ENCODE measurements at regions not wholly inside any gene's neighbourhood (a gene's known extent, or its start where the extent isn't known, plus 50 kb on each side); places are given as distances from the start of the nearest gene placed in this dataset.
"Not testable (repeated sequence)": the region's sequence is repeated elsewhere in the genome, so short reads cannot be mapped to it uniquely, and the experiment has no call there.

DNA sequence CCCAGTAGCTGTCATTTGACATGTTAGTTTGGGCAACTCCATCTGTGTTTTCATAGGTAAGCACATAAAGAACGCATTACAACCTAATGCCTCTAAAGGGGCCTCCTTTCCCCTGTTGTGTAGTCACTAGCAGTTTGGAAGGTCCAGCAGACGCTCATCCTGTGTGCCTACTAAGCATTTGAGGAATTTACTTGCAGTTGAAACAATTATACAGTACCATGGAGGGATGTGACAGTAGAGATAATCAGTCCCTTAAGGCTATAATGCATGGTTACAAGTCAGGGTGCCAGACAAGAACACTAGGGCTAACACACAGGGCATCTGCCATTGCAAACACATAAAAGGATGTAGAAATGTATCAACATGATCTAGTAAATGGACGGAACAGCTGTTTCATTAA, 138.3 kb downstream of the PCDH10 start:
- DNase-seq: no peak
- H3K4me3 Mint-ChIP-seq: no peak overlapping the region
- no peaks in the 10 kb centered on the region for H3K27me3 Mint-ChIP-seq
- H3K27ac Mint-ChIP-seq: no peak overlapping the region
- no peaks in the 10 kb centered on the region for H3K4me1 Mint-ChIP-seq
- peaks cover 2% of the 10 kb centered on the region for H3K9me3 Mint-ChIP-seq
- H3K36me3 Mint-ChIP-seq (ENCODE audit: low read depth): no peaks in the 10 kb centered on the region
- ChIA-PET POLR2A (no interaction called here), CTCF (no interaction called here)

DNA sequence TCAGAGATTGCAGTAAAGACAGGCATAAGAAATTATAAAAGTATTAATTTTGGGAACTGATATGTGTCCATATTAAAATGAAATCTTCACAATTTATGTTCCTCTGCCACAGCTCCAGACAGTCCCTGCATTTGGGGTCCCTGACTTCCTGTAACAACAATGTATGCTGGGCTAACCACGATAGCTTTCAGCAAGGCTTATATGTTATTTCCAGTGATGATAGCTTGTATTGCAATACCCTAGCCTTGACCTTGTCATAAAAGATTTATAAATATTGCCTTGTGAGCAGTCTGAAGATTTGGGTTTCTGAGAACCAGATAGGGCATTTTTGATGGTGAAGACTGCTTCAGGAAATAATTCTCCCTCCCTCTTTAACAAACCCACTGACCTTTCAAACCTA, 129.5 kb downstream of the PCDH10 start:
- Mint-ChIP-seq H3K27me3 (no peaks in the 10 kb centered on the region), H3K9me3 (peaks cover 12% of the 10 kb centered on the region), H3K4me3 (no peak overlapping the region), H3K36me3 (ENCODE audit: low read depth) (no peaks in the 10 kb centered on the region), H3K27ac (no peak overlapping the region), H3K4me1 (no peaks in the 10 kb centered on the region)
- DNase-seq: no peak
- CTCF ChIA-PET: no interaction called here
- POLR2A ChIA-PET: no interaction called here

DNA sequence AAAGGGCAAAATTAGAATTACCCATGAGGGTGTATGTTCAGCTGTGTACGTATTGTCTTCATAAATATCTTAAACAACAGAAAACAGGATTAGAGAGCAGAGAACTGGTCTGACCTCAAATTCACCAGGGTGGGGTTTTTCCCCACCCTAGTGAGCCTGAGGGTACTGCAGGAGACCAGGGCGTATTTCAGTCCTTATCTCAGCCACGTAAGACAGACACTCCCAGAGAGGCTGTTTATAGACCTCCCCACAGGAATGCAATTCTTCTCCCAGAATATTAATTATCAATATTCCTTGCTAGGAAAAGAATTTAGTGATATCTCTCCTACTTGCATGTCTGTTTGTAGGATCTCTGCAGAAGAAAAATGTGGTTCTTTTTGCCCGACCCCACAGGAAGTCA, 128.8 kb downstream of the PCDH10 start:
- H3K27ac Mint-ChIP-seq, H3K4me1 Mint-ChIP-seq, POLR2A ChIA-PET: not testable (repeated sequence)

DNA sequence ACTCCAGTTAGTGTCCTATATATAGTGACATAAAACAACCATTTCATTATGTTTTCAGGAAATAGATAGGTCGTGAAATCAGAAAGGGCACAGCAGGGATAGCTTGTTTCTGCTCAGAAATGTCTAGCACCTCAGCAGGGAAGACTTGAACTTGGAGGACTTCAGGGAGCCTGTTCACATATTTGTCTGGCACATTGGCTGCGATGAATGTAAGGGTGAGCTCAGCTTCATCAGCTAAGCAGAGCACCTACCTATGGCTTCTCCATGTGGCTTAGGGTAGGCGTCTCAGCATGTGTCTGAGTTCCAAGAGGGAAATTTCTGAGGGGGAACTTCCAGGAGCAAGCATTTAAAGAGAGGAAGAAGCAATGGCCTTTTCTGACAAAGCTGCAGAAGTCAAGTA, 126.2 kb downstream of the PCDH10 start:
- Mint-ChIP-seq H3K27ac (no peak overlapping the region), H3K4me3 (no peak overlapping the region), H3K27me3 (no peaks in the 10 kb centered on the region), H3K4me1 (no peaks in the 10 kb centered on the region), H3K36me3 (ENCODE audit: low read depth) (no peaks in the 10 kb centered on the region), H3K9me3 (peaks cover 12% of the 10 kb centered on the region)
- CTCF ChIA-PET: no interaction called here
- POLR2A ChIA-PET: no interaction called here
- no peak for DNase-seq

More for the DNA sequence above, 128.8 kb downstream of the PCDH10 start:
- CTCF ChIA-PET; H3K4me3 Mint-ChIP-seq; DNase-seq; H3K27me3 Mint-ChIP-seq; H3K36me3 Mint-ChIP-seq (ENCODE audit: low read depth): not testable (repeated sequence)
- peaks cover 12% of the 10 kb centered on the region for H3K9me3 Mint-ChIP-seq

DNA sequence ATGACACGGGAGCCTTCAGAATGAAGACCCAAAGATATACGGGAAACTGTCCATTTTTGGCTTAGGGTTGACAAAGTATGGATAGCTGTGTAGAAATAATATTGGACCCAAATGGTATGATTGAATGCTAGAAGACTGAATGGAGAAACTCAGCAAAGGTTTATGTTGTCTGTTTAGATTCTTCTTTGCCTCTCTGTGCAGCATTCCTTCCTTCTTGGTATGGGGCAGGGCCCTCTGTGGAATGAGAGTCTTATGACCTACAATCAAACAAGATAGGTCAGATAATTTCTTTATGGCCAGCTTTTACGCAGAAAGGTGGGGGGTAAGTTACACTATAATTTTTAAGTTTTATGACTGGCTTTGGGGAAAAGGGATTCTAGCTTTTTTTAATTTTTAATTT, 124.3 kb downstream of the PCDH10 start:
- no peaks in the 10 kb centered on the region for H3K4me1 Mint-ChIP-seq
- peaks cover 8% of the 10 kb centered on the region for H3K9me3 Mint-ChIP-seq
- H3K27me3 Mint-ChIP-seq: no peaks in the 10 kb centered on the region
- no peak overlapping the region for H3K4me3 Mint-ChIP-seq
- ChIA-PET CTCF (no interaction called here), POLR2A (no interaction called here)
- no peak overlapping the region for H3K27ac Mint-ChIP-seq
- DNase-seq: no peak
- H3K36me3 Mint-ChIP-seq (ENCODE audit: low read depth): no peaks in the 10 kb centered on the region

DNA sequence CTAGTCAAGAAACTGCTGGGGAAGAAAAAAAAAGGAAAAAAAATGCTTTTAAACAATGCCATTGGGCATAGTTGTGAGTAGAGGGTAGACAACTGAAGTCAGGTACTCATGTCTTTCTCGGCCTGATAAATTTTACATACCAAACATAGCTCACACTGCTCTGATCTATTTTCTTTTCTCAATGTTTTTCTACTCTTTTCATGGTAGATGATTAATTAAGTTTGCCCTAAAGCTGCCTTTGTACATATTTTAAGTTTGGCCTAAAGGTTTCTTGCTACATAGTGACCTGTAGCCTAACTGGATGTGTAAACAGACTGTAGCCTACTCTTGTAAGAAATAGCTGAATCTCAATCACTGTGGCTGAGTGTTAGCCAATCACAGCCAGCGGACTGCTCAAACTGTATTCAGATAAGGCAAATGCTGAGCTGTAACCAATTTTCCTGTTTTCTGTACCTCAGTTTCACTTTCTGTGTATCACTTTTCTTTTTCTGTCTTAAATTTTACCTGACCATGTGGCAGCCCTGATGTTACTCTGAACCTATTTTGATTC, 121.0 kb downstream of the PCDH10 start:
- Mint-ChIP-seq H3K27me3 (no peaks in the 10 kb centered on the region), H3K4me3 (no peak overlapping the region), H3K9me3 (no peaks in the 10 kb centered on the region), H3K27ac (no peak overlapping the region), H3K36me3 (ENCODE audit: low read depth) (no peaks in the 10 kb centered on the region), H3K4me1 (no peaks in the 10 kb centered on the region)
- CTCF ChIA-PET: no interaction called here
- no peak for DNase-seq
- POLR2A ChIA-PET: no interaction called here

DNA sequence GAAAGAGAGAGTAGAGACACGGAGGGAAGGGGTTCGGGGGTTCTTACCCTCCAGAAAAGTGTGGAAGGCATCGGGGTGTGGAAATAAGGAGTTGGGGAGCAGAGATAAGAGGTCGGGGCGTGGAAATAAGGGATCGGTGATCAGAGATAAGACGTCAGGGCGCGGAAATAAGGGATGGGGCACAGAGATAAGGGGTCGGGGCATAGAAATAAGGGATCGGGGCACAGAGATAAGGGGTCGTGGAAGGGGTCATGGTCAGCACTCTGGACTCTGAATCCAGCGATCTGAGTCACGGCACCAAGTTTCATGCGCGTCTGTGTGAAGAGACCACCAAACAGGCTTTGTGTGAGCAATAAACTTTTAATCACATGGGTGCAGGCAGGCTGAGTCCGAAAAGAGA, 119.1 kb downstream of the PCDH10 start:
- CTCF ChIA-PET: no interaction called here
- DNase-seq: no peak
- Mint-ChIP-seq H3K4me3 (no peak overlapping the region), H3K36me3 (ENCODE audit: low read depth) (no peaks in the 10 kb centered on the region), H3K4me1 (no peaks in the 10 kb centered on the region), H3K27ac (no peak overlapping the region), H3K9me3 (no peaks in the 10 kb centered on the region), H3K27me3 (no peaks in the 10 kb centered on the region)
- POLR2A ChIA-PET: no interaction called here

DNA sequence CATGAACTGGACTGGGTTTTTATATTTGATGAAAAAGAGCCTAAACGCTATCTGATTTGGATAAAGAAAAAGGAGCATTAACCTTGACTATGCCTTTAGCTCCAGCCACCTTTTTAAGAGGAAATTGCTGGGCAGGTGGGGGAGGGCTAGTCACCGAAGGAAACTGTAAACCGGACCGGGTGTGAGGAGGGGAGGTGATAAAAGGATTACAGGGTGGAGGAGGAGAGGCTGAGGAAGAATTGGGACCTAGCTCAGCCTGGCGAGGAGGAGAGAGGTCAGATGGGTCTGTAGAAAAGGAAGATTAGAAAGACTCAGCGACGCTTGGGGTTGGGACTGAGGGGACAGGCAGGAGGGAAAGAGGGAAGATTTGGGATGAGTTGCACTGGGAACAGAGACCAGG, 118.4 kb downstream of the PCDH10 start:
- H3K27ac Mint-ChIP-seq; H3K27me3 Mint-ChIP-seq; POLR2A ChIA-PET; CTCF ChIA-PET; H3K36me3 Mint-ChIP-seq (ENCODE audit: low read depth); H3K4me1 Mint-ChIP-seq; H3K4me3 Mint-ChIP-seq; H3K9me3 Mint-ChIP-seq; DNase-seq: not testable (repeated sequence)

DNA sequence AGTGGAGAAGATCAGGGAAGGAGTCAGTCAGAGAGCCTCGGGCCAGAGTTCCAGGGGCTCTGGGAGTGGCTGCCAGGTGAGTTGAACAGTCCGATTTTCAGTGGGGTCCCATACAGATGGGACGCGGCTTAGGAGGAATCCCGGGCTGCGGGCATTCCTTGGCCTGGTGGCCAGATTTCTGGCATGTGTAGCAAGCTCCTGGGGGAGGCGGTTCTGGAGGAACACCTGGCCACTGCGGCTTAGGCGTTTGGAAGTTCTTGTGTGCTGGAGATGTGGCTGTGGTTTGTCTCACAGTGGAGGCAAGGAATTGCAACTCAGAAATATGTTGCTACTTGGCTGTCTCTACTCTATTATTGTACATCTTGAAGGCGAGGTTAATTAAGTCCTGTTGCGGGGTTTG, 117.9 kb downstream of the PCDH10 start:
- H3K9me3 Mint-ChIP-seq; H3K4me1 Mint-ChIP-seq; H3K27ac Mint-ChIP-seq; H3K36me3 Mint-ChIP-seq (ENCODE audit: low read depth); H3K27me3 Mint-ChIP-seq; DNase-seq; CTCF ChIA-PET; POLR2A ChIA-PET; H3K4me3 Mint-ChIP-seq: not testable (repeated sequence)

DNA sequence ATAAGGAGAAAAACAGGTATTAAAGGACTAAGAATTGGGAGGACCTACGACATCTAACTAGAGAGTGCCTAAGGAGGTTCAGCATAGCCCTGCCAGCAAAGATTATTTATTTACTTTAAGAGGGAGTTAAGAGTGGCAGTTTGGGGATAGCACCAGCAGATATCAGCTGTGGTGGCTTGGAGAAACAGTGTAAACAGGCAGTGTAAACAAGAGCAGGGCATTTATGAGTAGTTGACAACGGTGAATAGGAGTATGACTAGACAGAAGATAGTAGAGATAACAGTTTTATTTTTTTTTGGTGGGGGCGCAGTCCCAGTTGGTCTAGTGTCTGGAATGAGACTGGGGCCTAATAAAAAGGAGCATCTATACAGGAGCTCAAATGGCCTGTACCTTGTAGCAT, 115.2 kb downstream of the PCDH10 start:
- H3K36me3 Mint-ChIP-seq (ENCODE audit: low read depth); CTCF ChIA-PET; H3K27me3 Mint-ChIP-seq; H3K27ac Mint-ChIP-seq; H3K4me1 Mint-ChIP-seq; POLR2A ChIA-PET; DNase-seq; H3K4me3 Mint-ChIP-seq; H3K9me3 Mint-ChIP-seq: not testable (repeated sequence)

DNA sequence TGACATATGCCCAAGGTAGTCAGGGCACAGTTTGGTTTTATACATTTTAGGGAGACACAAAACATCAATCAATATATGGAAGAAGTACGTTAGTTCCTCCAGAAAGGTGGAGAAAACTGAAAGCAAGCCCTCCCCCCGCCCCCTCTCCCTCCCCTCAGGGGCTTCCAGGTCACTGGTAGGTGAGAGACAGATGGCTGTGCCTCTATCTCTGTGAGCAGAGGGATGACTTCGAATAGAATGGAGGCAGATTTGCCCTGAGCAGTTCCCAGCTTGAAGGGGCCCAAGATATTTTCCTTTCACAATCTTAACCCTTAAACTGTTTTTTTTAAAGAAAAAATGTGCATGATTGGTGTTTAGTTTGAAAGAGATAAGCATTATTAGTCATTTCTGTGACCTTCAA, 114.0 kb downstream of the PCDH10 start:
- Mint-ChIP-seq H3K27me3 (no peaks in the 10 kb centered on the region), H3K27ac (no peak overlapping the region), H3K4me1 (no peaks in the 10 kb centered on the region), H3K9me3 (no peaks in the 10 kb centered on the region), H3K36me3 (ENCODE audit: low read depth) (no peaks in the 10 kb centered on the region), H3K4me3 (no peak overlapping the region)
- POLR2A ChIA-PET: no interaction called here
- no peak for DNase-seq
- CTCF ChIA-PET: no interaction called here

DNA sequence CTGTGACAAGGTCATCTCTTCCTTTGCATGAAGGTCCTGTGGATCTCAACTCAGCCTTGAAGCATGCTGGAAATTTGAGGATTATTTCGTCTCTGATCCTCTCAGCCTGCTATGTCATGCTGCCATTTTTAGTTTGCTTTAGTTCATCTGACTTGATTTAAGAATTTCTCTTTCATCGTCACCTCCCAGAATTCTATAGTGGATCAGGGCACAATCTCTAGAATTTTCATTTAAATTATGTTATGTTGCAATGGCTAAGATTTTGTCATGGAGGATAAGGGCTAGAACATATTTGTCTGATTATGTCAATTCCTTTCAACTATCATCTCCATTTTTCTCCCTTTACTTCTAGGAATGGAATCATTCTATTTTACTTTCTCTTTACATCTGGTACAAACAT, 98.8 kb downstream of the PCDH10 start:
- no peaks in the 10 kb centered on the region for H3K36me3 Mint-ChIP-seq (ENCODE audit: low read depth)
- H3K27ac Mint-ChIP-seq: no peak overlapping the region
- H3K27me3 Mint-ChIP-seq: no peaks in the 10 kb centered on the region
- no peaks in the 10 kb centered on the region for H3K4me1 Mint-ChIP-seq
- peaks cover 3% of the 10 kb centered on the region for H3K9me3 Mint-ChIP-seq
- POLR2A ChIA-PET: no interaction called here
- CTCF ChIA-PET: no interaction called here
- no peak overlapping the region for H3K4me3 Mint-ChIP-seq
- DNase-seq: no peak

DNA sequence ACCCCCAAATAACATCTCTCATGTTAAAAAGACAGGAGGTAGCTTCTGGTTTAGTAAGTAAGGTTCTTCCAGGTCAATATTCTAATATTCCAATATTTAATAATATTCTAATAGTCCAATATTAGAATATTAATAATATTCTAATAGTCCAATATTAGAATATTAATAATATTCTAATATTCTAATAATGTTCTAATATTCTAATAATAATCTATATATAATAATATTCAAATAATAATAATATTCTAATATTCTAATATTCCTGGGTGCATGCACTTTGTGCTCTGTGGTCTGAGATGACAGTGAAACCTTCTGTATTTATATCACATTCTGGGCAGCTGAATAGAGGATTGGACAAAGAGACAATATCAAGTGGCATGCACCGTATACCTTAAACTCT, 96.1 kb downstream of the PCDH10 start:
- H3K9me3 Mint-ChIP-seq: no peaks in the 10 kb centered on the region
- H3K4me1 Mint-ChIP-seq: no peaks in the 10 kb centered on the region
- no peaks in the 10 kb centered on the region for H3K36me3 Mint-ChIP-seq (ENCODE audit: low read depth)
- no peak overlapping the region for H3K4me3 Mint-ChIP-seq
- H3K27ac Mint-ChIP-seq: no peak overlapping the region
- no peak for DNase-seq
- POLR2A ChIA-PET: no interaction called here
- H3K27me3 Mint-ChIP-seq: no peaks in the 10 kb centered on the region
- CTCF ChIA-PET: no interaction called here

All from activated CD4-positive, alpha-beta memory T cell treated with anti-CD3 and anti-CD28 coated beads, Interleukin-2, amount 10 ng/mL, durations not matched to agents 7 days and 5 days (primary cell).